ENCODE measurements at regions not wholly inside any gene's neighbourhood (a gene's known extent, or its start where the extent isn't known, plus 50 kb on each side); places are given as distances from the start of the nearest gene placed in this dataset.

- TF ChIP-seq CTCF (IDR thresholded peaks at IDR 0.05; ENCODE audit: low read depth, low read length, missing input control), result no peak
- no peak for TF ChIP-seq RAD21 (IDR thresholded peaks at IDR 0.05)
- TF ChIP-seq HNF4A (conservative IDR thresholded peaks at IDR 0.05), result no peak
- no peak for TF ChIP-seq JUND (IDR thresholded peaks at IDR 0.05)
- TF ChIP-seq YY1 (IDR thresholded peaks at IDR 0.05), result no peak
- no peak for TF ChIP-seq MAX (IDR thresholded peaks at IDR 0.05)
- no peak for TF ChIP-seq SP1 (IDR thresholded peaks at IDR 0.05)
- no peak for TF ChIP-seq ZBTB33 (IDR thresholded peaks at IDR 0.05)
- no peak for TF ChIP-seq GABPA (IDR thresholded peaks at IDR 0.05 in 1 of 2, conservative IDR thresholded peaks at IDR 0.05 in 1 of 2)
- no peak for TF ChIP-seq EGR1 (IDR thresholded peaks at IDR 0.05; ENCODE audit: low read depth in 2 of 2)
- no peak for TF ChIP-seq NR2F2 (IDR thresholded peaks at IDR 0.05)
- no peak for TF ChIP-seq TAF1 (conservative IDR thresholded peaks at IDR 0.05)
Measured at GRCh38 chr9:124098141-124098905, 86.8 kb downstream of the LHX2 start.

Data from liver (tissue), 3 donors.